SIG-M5 (cell line): ENCODE measurements at regions not wholly inside any gene's neighbourhood (a gene's known extent, or its start where the extent isn't known, plus 50 kb on each side); places are given as distances from the start of the nearest gene placed in this dataset.

Experiments used
- DNase-seq: peaks from one replicate; lab custom pipeline; 2025; lab: John Stamatoyannopoulos, UW

DNA sequence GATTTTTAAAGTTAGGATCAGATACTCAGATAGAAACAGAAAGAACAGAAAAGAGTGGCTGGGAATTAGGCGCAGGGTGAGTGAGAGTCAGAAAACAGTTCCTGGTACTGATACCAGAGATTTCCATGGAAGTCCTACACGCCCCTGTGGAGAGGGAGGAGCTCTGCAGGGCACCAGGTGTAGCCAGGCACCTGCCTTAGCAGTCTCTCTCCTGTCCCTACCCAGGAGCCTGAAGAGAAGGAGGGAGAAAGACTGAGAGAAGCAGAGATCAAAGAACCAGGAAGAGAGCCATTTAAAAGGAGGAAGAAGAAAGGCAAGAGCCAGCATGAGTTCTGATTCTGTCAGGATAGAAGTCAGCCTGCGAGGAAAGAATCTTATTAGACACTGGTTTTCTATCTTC, 65.0 kb downstream of the CBLN1 start:
- no peak for DNase-seq

DNA sequence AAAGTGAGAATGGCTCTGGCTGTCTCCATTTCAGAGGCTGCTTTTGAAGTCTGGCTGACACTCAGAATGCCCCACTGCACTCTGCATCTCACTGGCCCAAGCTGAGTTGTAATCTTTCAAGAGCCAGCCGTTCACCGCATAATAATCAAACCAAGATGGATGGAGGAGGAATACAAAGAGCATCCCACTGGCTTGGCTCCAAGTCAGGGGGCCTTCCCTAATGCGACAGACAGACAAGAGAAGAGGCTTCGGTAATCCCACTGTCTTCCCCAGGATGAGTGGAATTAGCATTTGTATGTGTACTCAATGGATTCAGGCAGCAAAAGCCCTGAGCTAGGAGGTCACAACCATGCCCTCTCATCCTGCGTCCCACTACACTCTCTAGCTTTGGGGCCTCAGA, 68.0 kb downstream of the CBLN1 start:
- no peak for DNase-seq

DNA sequence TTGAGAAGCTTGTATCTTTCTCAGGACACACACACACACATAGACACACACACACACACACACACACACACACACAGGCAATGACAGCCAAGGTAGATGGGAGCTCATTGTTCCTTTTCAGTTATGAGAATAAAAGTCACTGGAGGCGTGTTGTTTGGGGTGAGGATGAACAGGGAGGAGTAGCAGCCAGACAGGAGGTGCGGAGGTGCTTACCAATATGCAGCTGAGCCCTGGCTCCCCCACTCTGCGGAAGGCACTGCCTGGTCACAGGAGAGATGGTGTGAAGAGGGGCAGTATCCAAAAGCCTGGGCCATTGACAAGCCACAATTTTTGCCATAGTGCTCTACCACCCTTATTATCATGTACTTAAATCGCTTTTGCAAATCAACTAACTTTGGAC, 77.4 kb downstream of the CBLN1 start:
- DNase-seq = no peak

DNA sequence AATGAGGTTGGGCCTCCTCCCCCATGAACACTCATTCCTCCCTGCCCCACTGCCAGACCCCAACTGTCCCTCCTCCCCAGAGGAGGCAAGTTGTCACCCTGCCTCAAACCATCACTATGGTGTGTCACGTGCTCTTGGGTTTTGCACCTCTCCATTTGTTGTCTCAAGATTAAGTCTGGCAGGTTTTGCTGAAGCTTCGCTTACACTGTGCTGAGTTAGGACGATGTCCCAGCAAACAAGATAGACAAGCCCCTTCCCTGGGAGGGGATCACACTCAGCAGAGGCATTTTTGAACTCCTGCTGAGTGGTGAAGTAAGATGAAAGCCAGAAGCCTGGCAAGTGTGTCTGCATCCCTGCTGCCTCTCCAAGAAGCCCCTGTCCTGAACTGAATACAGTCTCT, 78.3 kb downstream of the CBLN1 start:
- no peak for DNase-seq

DNA sequence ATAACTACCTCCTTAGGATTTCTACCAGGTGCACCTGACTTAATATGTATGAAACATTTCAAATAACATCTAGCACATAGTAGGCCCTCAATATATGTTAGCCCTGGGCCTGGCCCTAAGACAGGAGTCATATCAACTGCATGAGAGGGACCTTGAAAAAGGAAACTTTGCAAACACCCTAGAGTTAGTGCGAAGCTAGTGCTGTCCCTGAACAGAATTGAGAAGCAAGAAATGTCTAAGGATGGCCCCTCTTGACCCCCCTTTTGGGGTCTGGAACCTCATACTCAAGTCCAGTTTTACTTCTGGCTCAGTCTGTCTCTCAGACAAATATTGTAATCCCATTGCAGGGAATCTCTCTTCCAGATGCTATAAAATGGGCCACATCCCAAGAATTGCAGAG, 80.5 kb downstream of the CBLN1 start:
- no peak for DNase-seq

DNA sequence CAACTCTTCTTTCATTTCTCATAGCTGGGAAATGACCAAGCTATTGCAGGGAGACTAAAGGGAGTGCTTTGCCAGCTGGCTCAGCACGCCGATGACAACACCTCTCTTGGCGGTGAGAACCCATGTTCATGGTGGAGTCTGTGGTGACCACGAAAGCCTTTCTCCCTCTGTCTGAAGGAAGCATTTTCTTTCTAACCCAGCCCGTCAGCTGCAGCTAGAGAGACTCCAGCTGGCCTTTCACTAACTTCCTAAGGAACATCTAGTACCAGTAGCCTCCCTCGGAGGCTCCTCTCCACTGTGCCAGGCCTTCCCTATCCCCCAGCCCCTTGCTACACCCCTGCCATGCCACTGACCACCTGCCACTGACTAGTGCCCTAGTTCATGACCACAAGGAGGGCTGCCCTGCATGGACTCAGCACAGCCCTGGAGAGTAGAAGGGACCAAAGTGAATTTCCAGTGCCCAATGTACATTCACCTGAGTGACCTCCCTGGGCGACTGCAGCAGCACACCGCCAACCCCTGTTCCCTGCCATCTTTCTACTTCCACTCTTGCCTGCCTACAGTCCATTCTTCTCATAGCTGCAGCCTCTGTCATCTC, 81.3 kb downstream of the CBLN1 start:
- DNase-seq = no peak

DNA sequence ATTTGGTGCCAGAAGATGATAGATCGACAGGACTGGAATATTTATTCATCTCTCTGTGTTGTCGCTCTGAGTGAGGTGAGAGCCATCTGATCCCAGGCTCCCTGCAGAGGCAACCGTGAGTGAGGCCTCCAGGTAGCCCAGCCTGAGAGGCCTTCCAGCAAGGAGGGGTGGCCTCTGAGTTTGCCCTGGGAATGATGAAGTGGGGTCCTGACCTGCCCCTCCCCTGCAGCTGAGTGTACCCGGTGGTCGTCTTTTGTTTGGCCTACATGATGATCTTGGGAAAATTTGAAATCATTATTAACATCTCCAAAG, 86.4 kb downstream of the CBLN1 start:
- DNase-seq = no peak

DNA sequence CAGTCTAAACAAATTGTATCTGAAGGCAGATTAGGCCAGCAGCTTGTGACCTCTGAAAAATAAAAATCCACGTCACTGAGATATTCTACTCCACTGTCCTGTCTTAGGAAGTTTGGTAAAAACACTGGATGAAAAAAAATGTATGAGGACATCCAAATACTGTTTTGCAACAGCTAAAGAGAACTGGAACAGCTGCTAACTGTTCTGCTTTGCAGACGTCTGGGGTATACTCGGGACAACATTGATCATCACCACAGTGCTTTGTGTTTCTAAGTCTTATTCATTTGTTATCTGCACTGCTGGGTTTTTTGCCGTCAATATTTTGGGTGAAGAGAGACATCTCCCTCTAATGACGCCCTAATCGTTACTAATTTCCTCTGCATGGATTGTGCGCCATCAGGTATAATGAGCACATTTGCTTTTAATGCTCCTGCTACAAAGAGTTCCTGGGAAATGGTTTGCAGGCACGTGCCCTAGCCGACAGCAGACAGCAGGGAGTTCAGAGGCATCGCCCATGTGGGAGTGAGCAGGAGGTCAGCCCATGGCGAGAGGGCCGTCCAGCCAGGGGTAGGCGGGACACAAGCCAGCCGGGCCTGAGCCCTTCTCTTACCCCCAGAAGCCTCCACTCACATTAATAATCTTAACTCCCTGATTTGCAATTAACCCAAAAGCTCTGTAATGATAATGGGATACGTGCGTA, 87.0 kb downstream of the CBLN1 start:
- DNase-seq = no peak

DNA sequence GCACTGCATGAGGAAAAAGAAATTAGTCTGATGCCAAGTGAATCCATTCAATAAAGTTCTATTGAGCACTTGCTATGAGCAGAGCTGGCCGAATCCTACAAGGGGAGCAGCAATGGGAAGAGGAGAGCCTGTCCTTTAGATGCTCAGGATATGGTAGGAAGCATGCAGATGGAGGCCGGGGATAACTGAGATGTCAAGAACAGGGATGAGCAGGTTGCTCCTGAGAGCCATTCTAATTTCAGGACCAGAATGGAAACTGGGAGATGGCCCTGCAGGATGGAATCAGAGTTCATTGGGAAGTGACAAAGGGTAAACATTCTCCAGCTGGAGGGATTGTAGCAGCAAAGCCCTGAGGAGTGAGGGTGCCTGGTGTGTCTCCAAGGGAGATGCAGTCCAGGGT, 88.0 kb downstream of the CBLN1 start:
- no peak for DNase-seq

DNA sequence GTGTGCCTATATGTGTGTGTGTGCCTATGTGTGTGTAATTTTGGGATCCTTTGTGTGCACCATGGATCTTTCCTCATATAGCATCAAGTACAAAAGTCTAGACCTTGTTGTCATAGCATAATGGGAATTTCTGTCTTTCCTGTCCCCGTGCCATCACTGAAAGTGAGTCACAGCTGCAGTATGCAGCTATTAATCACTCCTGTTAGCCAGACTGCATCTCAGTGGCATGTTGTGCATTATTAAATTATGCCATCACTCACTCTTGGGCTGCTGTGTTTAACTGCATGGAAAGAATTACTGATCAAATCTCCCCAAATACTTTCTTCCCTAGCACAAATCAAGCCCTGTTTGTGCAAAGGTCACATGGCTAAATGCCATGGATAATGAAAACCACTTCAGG, 92.4 kb downstream of the CBLN1 start:
- DNase-seq = no peak

DNA sequence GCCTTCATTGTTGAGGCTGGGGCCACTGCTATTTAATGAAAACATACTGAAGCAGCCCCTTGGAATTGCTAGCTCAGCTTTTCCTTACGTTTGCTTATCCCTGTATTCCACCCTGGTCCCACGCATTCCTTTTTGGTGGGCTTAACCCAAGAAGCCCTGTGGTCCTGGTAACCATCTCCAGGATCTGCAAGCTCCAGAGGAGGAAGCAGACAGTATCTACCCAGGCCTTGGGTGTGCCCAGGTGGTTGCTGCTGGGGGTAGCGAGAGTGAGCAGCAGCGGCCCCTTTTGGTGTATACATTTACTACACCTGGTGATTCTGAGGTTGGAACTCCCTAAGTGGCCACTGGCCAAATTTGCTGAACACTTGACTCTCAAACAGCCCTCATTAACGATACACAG, 97.7 kb downstream of the CBLN1 start:
- DNase-seq = no peak

DNA sequence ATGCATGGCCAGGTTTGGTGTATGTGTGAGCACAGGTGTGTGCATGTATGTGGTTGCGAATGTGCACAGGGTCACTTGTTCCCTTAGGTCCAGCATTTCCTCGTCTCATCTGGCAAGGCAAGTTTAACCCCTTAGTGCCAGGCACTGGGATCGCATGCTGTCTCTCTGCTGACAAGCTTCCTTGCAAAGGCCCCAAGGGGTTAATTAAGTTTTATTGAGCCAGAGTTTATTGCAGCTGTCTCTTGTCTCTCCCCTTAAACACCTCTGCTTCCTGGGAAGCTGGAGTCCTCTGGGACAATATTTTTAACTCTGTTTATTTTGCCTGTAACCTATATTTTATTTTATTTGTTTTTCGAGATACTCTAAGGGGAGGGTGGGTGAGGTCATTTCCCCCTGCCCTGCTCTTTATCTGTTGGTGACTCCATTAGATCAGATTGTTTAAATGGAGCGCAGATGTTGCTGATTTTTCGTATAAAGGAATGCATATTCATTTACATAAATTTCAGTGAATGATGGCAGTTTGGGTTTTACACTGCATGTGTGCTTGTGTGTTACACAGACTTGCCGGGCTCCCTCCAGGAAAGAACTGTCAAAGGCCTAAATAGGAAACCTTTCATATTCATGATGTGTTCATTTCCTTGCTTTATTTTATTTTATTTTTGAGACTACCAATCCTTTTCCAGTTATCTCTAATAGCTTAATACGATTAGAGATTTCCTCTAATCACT, 99.7 kb downstream of the CBLN1 start:
- DNase-seq = no peak

DNA sequence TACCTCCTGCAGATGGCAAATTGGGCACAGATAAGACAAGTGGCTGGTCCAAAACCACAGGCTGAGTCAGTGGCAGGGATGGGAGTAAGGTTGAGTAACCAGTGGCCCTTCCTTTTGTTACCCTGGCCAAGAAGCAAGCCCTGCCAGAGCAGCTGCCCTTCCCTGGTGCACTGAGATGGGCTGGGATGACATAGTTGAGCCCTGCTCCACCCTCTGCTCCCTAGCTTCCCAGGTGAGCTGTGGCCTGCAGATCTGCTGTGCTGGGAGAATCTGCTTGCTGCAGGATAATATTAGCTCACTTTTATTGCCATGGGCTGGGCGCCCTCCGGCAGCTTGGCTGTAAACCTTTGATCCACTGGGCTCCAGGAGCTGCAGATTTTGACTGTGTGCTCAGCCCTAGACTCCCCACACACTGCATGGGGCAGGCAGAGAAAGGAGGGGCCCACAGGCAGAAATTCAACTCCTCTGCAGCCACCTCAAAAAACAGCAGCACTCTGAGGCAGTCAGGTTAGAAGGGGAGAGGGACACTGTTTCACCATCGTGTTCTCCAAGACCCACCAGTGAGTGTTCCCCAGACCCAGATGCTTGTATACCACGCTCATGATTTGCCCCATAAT, 101.8 kb downstream of the CBLN1 start:
- DNase-seq = no peak

DNA sequence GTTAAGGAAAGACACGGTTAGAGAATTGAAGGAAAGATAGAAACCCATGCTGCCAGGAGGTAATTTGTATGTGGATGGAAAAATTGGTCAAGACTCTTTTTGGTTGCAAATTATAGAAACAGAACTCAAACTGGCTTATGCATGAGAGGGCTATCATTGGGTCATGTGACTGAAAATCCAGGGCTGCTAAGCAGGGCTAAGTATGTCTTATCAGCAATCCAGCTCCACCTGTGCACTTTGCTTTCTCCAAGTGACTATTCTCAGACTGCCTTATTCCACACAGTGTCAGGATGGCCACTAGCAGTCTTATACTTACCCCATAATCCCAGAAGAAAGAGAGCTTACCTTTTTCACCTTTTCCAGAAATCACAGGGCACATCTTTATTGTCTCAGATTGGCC, 113.5 kb downstream of the CBLN1 start:
- DNase-seq = no peak

DNA sequence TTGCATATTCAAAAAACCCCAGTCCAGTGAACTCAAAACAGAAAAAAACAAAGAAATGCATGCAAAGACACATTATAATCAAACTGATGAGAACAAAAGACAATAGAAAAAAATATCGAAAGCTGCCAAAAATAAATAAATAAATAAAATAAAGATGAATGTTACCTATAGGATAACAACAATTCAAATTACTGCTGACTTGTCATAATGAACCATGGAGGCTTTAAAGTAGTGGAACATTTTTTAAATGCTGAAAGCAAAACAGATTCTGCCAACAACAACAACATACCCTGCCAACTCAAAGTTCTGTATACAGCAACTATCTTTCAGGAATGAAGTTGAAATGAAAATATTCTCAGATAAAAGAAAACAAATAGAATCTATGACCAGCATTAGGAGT, 116.6 kb downstream of the CBLN1 start:
- DNase-seq = no peak

DNA sequence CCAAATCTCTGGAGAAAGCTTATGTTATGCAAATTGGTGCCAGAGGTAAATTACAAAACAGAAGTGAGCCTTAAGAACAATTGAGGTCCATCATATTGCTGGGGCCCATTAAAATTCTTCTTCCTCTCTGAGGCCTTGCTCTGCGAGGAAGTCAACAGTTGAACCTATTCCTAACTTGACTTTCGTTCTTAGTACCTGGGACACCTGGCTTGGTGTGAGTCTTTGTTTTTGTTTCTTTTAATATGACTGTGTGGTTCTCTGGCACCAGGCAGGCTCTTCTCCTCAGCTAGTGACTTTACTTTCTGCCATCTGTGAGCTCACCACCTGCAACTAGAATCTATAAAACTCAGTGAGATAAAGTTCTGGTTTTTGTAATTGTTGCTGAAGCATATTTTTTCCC, 120.4 kb downstream of the CBLN1 start:
- no peak for DNase-seq

DNA sequence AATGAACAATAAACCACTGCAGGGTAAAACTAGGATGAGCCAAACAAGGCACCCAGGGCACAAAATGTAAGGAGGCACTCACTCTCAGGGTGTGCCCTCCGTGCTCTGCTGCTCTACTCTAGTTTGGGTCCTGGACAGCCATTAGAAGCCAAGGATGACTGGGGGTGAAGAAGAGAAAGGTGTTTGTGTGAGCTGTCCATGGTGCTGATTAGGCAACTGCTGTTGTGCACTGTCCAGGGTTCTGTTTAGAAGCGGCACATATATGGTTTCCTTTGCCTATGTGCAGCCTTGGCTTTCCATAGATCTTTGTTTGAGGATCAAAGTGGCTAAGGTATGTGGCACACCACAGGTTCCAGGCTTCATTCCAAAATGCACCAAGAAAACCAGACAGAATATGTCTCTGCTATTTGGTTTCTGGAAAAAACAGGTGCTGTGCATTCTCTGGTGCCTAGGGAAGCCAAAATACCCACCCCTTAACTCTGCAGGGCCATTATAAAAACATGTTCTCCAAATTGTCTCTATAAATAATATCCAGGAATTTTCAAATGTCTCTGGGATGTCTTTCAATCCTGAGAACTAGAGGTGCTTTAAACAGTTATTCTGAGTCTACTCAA, 123.5 kb downstream of the CBLN1 start:
- no peak for DNase-seq

DNA sequence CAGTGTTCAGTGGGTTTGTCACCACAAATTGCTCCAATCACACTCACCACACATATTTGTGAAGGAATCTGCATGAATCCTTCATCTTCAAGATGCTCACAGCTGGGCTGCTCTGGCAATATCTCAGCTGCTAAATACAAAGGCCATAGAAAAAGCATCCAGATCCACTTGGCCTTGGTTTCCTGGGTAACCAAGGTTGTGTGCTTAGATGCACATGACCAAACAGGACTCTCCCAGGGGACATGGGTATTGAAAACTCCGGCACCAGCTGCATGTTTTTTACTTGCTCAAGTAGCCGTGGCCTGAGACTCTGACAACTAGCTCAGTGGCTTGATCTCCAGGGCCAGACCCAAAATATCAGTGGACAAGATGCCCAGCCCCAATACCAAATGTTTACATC, 131.3 kb downstream of the CBLN1 start:
- DNase-seq = no peak

DNA sequence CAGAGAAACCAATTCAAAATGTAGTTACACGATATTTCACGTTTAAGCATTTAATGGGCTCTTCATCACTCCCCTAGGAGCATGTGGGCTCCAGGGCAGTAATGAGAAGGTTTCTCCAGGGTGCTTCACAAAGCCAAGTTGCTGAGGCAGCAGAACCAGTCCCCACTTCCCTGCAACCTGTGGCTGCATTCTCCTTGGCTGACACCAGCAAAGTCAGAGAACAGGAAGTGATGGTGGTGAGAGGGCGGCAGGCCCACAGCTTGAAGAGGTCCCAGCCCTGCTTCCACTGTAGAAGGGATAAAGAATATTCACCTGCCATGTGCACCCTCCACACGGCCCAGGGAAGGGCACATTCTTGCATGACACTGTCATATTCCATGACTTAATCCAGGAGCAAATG, 133.2 kb downstream of the CBLN1 start:
- no peak for DNase-seq

DNA sequence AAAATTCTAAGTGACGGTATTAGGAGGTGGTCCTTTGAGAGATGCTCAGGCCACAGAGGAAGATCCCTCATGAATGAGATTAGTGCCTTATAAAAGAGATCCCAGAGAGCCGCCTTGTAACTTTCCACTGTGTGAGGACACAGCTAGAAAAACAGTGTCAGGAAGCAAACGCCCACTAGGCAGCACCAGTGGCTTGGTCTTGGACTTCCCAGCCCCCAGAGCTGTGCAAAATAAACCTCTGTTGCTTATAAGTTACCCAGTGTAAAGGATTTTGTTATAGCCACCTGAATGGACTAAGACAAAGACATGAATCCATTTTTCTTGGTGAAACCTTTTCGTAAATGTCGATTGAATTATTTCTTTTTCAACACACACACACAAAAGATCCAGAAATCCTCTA, 141.0 kb downstream of the CBLN1 start:
- no peak for DNase-seq

DNA sequence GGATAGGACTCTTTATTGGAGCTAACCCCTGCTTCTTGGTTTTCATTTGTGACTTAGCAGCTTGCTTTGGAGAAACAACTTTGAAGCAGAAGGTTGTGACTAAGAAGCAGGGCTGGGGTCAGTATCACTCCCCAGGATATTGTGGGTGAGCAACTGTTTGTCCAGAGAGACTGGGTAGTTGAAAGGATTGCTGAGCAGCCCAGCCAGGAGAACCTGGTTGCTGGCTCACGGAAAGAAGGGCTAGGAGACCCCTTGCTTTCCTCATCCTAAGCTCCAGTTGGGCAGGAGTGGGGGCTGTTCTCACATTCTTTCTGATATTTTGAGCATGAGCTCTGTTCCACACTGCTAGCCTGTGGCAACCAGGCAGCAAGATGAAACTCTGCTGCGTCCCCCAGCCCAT, 151.2 kb downstream of the CBLN1 start:
- DNase-seq = no peak

DNA sequence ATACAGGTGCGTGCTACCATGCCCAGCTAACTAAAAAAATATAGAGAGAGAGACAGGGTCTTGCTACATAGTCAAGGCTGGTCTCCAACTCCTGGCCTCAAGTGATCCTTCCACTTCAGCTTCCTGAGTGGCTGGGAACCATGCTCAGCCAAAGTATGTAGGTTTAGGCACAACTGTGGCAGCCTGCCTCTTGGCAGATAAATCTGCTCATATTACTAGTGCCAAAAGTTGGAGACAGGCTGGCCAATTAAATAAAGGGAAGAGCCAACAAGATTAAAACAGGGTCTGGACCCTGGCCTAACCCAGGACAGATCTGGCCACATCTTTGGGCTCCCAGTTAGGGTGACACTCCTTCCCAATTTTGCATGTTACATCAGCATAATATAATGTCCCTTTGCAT, 151.7 kb downstream of the CBLN1 start:
- no peak for DNase-seq

DNA sequence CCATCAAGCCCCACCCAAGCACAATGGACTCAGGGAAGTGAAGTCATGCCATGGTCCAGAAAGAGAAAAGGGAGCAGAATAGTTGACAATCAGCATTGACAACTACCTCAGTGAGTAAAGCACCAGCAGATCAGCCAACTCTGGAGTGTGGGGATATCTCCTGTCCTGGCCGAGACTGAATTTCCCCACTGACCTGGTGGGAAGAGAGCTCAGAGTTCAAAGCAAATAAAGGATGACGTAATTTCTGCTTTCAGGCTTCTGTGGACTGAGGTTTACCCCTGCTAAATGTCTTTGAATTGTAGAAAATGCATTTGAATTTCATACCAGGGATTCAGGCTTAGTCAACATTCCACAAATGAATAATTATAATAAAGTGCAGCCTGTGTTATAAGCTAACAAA, 152.9 kb downstream of the CBLN1 start:
- no peak for DNase-seq
